Activated naive CD4-positive, alpha-beta T cell treated with anti-CD3 and anti-CD28 coated beads, Interleukin-2, amount 50 U/mL, for 72 hours (primary cell): ENCODE measurements at regions not wholly inside any gene's neighbourhood (a gene's known extent, or its start where the extent isn't known, plus 50 kb on each side); places are given as distances from the start of the nearest gene placed in this dataset.

Experiments
- ATAC-seq, 2 donors: fragments of 150-1000 bp; cut with Tn5 transposase; 2 replicates each; pipeline ENCODE4 v1.10.0; 2021; ENCODE audit warnings: mild to moderate bottlenecking in 2 of 2, moderate library complexity in 2 of 2
- DNase-seq, 2 donors: peaks; one replicate each; pipeline ENCODE4 v3.0.0; 2021 to 2022; ENCODE audit warnings: low spot score in 2 of 2
- H3K27ac Mint-ChIP-seq, 2 donors: one replicate each; pipeline ENCODE4 v1.8.0; 2022; ENCODE audit warnings: mild to moderate bottlenecking in 2 of 2, mixed read lengths in 2 of 2
- H3K36me3 Mint-ChIP-seq, 2 donors: one replicate each; pipeline ENCODE4 v1.8.0; 2022; ENCODE audit warnings: mixed read lengths in 2 of 2
- H3K9me3 Mint-ChIP-seq, 2 donors: one replicate each; pipeline ENCODE4 v1.8.0; 2022; ENCODE audit warnings: mixed read lengths in 2 of 2

GRCh38 chr3:27661797-27662196 is 60.3 kb downstream of the EOMES start:
- ATAC-seq (peak; percentile 44 to 81), DNase-seq (no peak)
- no peaks in the 10 kb centered on the region for H3K36me3 Mint-ChIP-seq
- H3K27ac Mint-ChIP-seq, result no peak overlapping the region
- peaks cover 0 to 8% of the 10 kb centered on the region in 2 donors for H3K9me3 Mint-ChIP-seq

GRCh38 chr3:27659279-27660021 is 62.7 kb downstream of the EOMES start:
- peak in 1 of 2 donors; percentile 40 for DNase-seq
- peak; percentile 47 to 56 for ATAC-seq

GRCh38 chr3:27658741-27659140 is 63.4 kb downstream of the EOMES start:
- Mint-ChIP-seq H3K36me3 (no peaks in the 10 kb centered on the region), H3K9me3 (peaks cover 0 to 8% of the 10 kb centered on the region in 2 donors), H3K27ac (no peak overlapping the region)
- DNase-seq (no peak), ATAC-seq (no peak)

More at GRCh38 chr3:27659279-27660021, 62.7 kb downstream of the EOMES start:
- H3K27ac Mint-ChIP-seq, result no peak overlapping the region
- H3K36me3 Mint-ChIP-seq, result no peaks in the 10 kb centered on the region
- peaks cover 0 to 8% of the 10 kb centered on the region in 2 donors for H3K9me3 Mint-ChIP-seq

- Mint-ChIP-seq H3K27ac (no peak overlapping the region), H3K36me3 (no peaks in the 10 kb centered on the region), H3K9me3 (peaks cover 0 to 8% of the 10 kb centered on the region in 2 donors)
- ATAC-seq, result no peak
- DNase-seq, result no peak
Observed at GRCh38 chr3:27657871-27658270, 64.3 kb downstream of the EOMES start.

- Mint-ChIP-seq H3K36me3 (no peaks in the 10 kb centered on the region), H3K27ac (no peak overlapping the region), H3K9me3 (peaks cover 0 to 8% of the 10 kb centered on the region in 2 donors)
- ATAC-seq (no peak), DNase-seq (no peak)
Observed at GRCh38 chr3:27657404-27657803, 64.7 kb downstream of the EOMES start.

- H3K36me3 Mint-ChIP-seq, result no peaks in the 10 kb centered on the region
- ATAC-seq (no peak), DNase-seq (no peak)
- H3K9me3 Mint-ChIP-seq, result peaks cover 0 to 5% of the 10 kb centered on the region in 2 donors
- H3K27ac Mint-ChIP-seq, result no peak overlapping the region
Observed at GRCh38 chr3:27656790-27657189, 65.3 kb downstream of the EOMES start.

GRCh38 chr3:27655547-27655946 is 66.6 kb downstream of the EOMES start:
- ATAC-seq (no peak), DNase-seq (no peak)
- no peaks in the 10 kb centered on the region for H3K9me3 Mint-ChIP-seq
- H3K36me3 Mint-ChIP-seq, result no peaks in the 10 kb centered on the region
- no peak overlapping the region for H3K27ac Mint-ChIP-seq

GRCh38 chr3:27653803-27654558 is 68.1 kb downstream of the EOMES start:
- DNase-seq, result no peak
- H3K27ac Mint-ChIP-seq, result no peak overlapping the region
- H3K9me3 Mint-ChIP-seq, result no peaks in the 10 kb centered on the region
- H3K36me3 Mint-ChIP-seq, result no peaks in the 10 kb centered on the region
- ATAC-seq, result no peak

- Mint-ChIP-seq H3K36me3 (no peaks in the 10 kb centered on the region), H3K27ac (no peak overlapping the region), H3K9me3 (no peaks in the 10 kb centered on the region)
- ATAC-seq, result no peak
- no peak for DNase-seq
Observed at GRCh38 chr3:27649277-27649676, 72.8 kb downstream of the EOMES start.

GRCh38 chr3:27646896-27647295 is 75.2 kb downstream of the EOMES start:
- H3K27ac Mint-ChIP-seq, result no peak overlapping the region
- no peak for ATAC-seq
- DNase-seq, result no peak
- H3K9me3 Mint-ChIP-seq, result no peaks in the 10 kb centered on the region
- H3K36me3 Mint-ChIP-seq, result no peaks in the 10 kb centered on the region

GRCh38 chr3:27644941-27645340 is 77.2 kb downstream of the EOMES start:
- no peak overlapping the region for H3K27ac Mint-ChIP-seq
- no peak for ATAC-seq
- DNase-seq, result no peak

GRCh38 chr3:27643355-27643754 is 78.8 kb downstream of the EOMES start:
- peaks cover 5 to 6% of the 10 kb centered on the region in 2 donors for H3K9me3 Mint-ChIP-seq
- no peak for DNase-seq

More at GRCh38 chr3:27644941-27645340, 77.2 kb downstream of the EOMES start:
- Mint-ChIP-seq H3K36me3 (no peaks in the 10 kb centered on the region), H3K9me3 (no peaks in the 10 kb centered on the region)

GRCh38 chr3:27642796-27643195 is 79.3 kb downstream of the EOMES start:
- H3K9me3 Mint-ChIP-seq, result peaks cover 5 to 6% of the 10 kb centered on the region in 2 donors
- DNase-seq (no peak), ATAC-seq (no peak)
- no peak overlapping the region for H3K27ac Mint-ChIP-seq
- peaks cover 0 to 4% of the 10 kb centered on the region in 2 donors for H3K36me3 Mint-ChIP-seq

More at GRCh38 chr3:27643355-27643754, 78.8 kb downstream of the EOMES start:
- no peak for ATAC-seq
- Mint-ChIP-seq H3K36me3 (peaks cover 0 to 4% of the 10 kb centered on the region in 2 donors), H3K27ac (no peak overlapping the region)

- DNase-seq (no peak), ATAC-seq (no peak)
- Mint-ChIP-seq H3K27ac (no peak overlapping the region), H3K36me3 (peaks cover 0 to 4% of the 10 kb centered on the region in 2 donors), H3K9me3 (peaks cover 5 to 6% of the 10 kb centered on the region in 2 donors)
Observed at GRCh38 chr3:27641888-27642601, 80.1 kb downstream of the EOMES start.

GRCh38 chr3:27641271-27641800 is 80.8 kb downstream of the EOMES start:
- DNase-seq, result no peak

GRCh38 chr3:27639271-27639670 is 82.9 kb downstream of the EOMES start:
- Mint-ChIP-seq H3K9me3 (peaks cover 5 to 6% of the 10 kb centered on the region in 2 donors), H3K27ac (peak overlapping the region; percentile 57 to 69), H3K36me3 (peaks cover 0 to 4% of the 10 kb centered on the region in 2 donors)
- peak; percentile 83 to 88 for ATAC-seq
- DNase-seq, result no peak

More at GRCh38 chr3:27641271-27641800, 80.8 kb downstream of the EOMES start:
- peaks cover 0 to 4% of the 10 kb centered on the region in 2 donors for H3K36me3 Mint-ChIP-seq
- H3K9me3 Mint-ChIP-seq, result peaks cover 5 to 6% of the 10 kb centered on the region in 2 donors
- H3K27ac Mint-ChIP-seq, result no peak overlapping the region
- ATAC-seq, result no peak
